ENCODE measurements at regions not wholly inside any gene's neighbourhood (a gene's known extent, or its start where the extent isn't known, plus 50 kb on each side); places are given as distances from the start of the nearest gene placed in this dataset.

DNA sequence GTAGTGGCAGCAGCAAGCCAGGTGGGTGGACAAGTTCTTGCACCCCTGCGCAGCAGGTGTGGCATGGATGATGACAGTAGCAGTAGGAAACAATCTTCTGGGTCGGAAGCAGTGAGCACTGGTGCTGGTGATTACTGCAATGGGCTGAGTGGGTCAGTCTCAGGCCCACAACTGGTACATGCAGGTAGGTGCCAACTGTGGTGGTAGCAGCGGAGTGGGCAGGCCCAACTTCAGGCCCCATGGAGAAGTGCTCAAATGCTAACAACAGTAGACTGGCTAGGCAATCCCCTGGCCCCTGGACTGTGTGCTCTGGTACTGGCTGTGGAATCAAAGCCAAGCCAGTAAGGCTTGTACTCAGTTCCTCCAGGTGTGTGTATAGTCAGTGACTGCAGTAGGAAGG lies 413.7 kb downstream of the PDGFC start:
- TF ChIP-seq, protein P1, sequence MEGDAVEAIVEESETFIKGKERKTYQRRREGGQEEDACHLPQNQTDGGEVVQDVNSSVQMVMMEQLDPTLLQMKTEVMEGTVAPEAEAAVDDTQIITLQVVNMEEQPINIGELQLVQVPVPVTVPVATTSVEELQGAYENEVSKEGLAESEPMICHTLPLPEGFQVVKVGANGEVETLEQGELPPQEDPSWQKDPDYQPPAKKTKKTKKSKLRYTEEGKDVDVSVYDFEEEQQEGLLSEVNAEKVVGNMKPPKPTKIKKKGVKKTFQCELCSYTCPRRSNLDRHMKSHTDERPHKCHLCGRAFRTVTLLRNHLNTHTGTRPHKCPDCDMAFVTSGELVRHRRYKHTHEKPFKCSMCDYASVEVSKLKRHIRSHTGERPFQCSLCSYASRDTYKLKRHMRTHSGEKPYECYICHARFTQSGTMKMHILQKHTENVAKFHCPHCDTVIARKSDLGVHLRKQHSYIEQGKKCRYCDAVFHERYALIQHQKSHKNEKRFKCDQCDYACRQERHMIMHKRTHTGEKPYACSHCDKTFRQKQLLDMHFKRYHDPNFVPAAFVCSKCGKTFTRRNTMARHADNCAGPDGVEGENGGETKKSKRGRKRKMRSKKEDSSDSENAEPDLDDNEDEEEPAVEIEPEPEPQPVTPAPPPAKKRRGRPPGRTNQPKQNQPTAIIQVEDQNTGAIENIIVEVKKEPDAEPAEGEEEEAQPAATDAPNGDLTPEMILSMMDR (IDR thresholded peaks at IDR 0.05) = no peak
- TF ChIP-seq POLR2A (IDR thresholded peaks at IDR 0.05) = no peak

Measured in lower leg skin (tissue), 3 donors.